NCI-H2171 (cell line): ENCODE measurements at regions not wholly inside any gene's neighbourhood (a gene's known extent, or its start where the extent isn't known, plus 50 kb on each side); places are given as distances from the start of the nearest gene placed in this dataset.
"Not testable (repeated sequence)": the region's sequence is repeated elsewhere in the genome, so short reads cannot be mapped to it uniquely, and the experiment has no call there.

Experiments used
- DNase-seq: peaks from one replicate; lab custom pipeline; 2025; lab: John Stamatoyannopoulos, UW

DNA sequence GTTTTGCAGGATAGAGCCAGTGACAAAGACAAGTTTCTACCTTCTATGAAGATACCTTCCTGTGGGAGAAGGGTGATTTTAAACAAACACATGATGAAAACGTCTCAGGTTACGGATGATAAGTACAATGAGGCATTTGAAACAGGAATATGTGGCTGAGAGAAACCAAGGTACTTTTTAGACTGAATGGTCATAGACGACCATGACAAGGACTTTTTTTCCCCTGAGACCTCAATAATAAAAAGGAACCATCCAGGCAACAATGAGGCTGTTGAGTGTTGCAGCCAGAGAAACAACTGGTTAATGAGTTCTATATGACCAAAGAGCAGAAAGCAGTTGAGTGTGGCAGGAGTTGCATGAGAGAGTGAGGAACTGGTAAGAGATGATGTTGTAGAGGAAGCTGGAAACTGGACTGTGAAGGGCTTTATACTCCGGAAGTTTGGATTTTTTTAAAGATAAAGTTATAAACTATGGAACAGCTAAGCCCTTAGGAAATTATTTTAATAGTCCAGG is 306.1 kb upstream of the CYRIA start:
- no peak for DNase-seq

DNA sequence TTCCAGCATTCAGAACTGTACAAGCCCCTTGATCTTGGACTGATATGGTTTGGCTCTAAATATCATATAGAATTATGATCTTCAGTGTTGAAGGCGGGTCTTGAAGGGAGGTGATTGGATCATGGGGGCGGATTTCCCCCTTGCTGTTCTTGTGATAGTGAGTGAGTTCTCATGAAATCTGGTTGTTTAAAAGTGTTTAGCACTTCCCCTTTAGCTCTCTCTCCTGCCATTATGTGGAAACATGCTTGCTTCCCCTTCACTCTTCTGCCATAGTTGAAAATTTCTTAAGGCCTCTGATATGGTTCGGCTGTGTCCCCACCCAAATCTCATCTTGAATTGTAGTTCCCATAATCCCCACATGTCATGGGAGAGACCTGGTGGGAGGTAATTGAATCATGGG is 305.3 kb upstream of the CYRIA start:
- DNase-seq, result not testable (repeated sequence)

DNA sequence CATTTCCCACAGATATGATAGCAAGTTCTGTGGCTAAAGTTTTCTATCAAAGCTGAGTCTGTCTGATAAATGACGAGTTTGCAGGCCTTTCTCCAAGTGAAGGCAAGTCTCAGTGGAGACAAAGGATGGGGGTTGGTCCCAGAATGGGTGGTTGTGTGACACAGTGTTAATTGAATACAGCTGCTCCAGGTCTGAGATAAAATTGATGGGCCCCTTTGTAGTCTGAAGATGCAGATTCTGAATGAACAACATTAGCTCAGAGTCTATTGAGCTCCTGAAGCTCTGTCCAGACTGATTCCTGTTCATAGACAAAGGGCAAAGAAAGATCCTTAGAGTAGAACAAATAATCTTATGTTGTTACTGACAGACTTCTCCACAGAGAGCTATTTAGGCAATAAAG is 296.9 kb upstream of the CYRIA start:
- no peak for DNase-seq

DNA sequence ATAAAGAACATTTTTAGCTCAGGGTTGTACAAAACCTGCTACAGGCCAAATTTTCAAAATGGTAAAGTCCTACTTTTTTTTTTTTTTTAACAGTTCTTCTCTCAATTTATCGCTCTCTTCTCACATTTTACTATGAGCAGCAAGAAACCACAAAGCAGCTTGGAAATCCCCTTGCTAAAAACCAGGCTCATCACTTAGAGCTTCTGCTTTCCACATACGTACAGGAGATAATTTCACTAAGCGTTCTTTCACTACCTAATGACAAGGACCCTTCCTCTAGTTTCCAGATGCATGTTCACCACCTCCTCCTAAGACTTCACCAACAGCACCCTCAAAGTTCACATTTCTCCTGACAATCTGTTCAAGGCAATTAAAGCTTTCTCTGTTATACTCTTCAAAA is 294.9 kb upstream of the CYRIA start:
- no peak for DNase-seq

DNA sequence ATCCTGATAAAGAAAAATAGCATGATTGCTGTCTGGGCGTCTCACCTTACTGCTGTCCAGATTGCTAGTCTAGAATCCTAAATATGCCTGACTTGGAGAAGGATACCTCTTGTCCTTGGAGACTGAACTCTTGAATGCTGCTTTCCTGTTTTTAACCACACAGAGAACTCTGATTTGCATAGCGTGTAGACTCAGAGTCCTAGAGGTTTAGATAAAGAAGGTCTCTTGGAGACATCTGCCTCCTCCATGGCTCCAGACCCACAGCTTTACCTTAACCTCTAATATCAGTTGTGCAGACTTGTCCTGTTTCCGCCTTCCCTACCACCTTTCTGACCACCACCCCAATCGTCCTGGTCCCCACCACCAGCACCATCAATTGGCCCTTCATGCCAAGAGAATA is 292.6 kb upstream of the CYRIA start:
- DNase-seq, result no peak

DNA sequence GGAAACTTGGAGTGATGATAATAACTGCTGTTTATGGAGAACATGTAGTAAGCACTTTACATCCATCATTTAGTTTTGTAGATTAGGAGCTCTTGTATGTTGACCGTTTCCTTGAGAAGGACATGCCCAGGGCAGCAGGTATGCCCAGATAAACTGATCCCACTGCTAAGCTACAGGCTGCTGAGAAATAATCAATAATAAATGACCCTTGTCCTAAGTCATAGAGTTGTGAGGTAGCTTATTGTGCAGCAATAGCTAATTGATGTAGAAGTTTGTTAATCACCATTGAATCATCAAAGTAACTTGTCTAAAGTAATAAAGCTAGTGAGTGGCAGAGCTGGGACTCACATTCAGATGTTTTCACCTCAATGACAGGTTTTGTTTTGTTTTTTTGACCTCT is 287.2 kb upstream of the CYRIA start:
- DNase-seq, result no peak

DNA sequence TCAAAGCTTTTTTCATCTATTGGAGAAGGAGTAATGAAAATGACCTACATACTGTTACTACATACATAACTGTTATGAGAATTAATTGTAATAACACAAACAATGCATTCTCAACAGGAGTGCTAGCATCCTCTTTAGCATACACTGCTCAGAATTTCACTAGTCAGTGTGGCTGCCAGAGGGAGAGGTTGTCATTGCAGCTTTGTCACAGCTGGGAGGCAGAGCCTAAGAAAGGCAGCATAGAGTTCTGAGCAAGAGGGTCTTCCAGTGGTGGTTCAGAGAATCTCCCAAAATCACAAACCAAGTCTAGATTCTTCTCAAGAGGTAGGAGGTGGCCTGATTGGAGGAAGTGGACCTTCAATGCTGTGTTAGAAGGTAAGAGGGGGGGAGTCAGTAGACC is 286.7 kb upstream of the CYRIA start:
- DNase-seq, result no peak

DNA sequence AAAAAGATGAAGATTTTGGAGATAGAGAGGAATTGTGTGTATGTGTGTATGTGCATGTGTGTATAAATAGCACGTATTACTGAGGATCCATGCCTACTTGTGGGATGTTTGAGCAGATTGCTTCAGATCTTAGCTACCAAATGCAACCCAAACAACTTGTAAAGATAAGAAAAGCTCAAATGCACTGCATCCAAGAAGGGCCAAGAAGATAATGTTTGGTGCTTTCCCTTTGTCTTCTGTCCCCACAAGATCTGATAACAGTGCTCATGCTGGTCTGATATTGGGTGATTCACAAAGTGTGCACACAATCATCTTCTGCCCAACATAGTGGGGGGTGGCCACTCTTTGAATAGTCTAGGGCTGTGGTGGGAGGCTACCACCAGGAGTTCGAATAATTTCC is 284.8 kb upstream of the CYRIA start:
- DNase-seq, result no peak

DNA sequence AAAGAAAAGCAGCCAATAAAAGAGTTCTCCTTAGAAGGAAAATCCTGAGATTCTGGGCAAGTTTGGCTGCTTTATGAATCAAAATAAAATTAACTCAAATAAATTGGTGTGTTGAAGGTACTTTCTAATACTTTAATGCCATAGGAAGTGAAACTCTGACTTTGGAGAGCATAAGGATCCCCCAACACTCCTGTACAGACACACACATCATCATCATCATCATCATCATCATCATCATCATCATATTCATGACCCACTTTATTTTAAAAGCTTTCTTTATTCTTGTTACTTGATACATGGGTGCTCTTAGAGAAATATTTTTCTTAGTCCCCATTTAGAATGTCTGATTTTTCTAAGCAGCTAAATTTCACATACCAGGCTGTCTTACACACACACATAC is 283.1 kb upstream of the CYRIA start:
- DNase-seq, result no peak

DNA sequence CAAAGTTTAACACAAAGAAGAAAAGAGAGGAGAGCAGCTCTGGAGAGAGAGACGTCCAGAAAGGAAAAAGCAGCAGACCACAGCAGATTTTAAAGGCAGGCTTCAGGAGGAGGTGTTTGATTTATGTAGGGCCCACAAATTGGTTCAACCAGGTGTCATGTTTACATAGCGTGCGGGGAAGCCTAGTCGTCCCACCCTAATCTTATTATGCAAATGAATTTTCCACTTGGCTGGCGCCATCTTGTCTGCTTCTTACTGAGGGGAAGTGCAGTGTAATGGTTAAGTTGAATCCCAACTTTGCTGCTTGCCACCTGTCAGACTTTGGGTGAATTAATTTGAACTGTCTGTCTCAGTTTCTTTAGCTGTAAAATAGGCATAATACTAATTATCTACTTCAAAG is 282.4 kb upstream of the CYRIA start:
- DNase-seq, result peak; percentile 6

DNA sequence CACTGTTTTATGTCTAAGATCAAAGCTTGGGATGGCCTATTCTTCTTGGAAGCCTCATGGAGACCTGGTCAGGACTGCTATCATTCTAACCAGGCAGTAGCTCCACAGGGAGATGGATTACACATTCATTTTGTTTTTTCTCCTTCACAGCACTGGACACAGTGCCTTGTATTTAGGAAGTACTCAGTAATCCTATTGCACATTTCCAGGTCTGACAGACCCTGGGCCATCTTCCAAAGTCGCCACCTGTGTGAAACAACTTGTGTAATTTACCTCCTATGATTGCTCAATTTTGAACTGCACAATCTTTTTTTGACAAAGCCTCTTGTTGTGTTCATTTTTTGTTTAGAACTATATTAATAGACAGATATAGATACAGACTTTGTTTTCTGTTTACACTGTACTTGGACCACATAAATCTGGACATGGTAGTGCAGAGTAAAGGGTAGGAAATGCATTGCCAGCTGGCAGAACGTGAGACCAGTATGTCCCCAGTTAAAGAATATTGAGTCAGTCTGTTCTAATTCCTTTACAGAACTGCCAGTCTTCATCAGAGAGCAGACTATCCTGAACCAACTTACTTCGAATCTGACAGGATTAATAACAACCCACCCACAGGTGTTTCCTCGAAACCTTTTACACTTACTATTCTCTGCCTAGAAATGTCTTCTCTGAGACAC is 277.8 kb upstream of the CYRIA start:
- DNase-seq, result no peak

DNA sequence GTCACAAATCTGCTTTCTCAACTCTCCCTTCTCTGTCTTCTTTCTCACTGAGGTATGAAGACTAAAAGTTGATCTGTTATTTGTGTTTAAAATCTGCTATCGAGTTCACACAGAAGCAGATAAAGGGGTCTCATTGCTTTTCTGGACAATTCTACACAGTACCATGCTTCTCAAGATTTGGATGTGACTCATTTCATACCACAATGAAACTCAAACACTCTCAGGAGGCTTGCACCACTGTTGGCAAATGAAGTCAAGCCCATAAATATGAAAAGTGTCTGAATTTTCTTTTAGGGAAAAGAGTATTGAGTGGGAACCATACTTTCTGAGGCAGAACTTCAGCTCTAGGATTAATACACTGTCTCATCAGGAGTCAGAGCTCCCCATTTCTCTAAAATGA is 274.6 kb upstream of the CYRIA start:
- DNase-seq, result no peak

DNA sequence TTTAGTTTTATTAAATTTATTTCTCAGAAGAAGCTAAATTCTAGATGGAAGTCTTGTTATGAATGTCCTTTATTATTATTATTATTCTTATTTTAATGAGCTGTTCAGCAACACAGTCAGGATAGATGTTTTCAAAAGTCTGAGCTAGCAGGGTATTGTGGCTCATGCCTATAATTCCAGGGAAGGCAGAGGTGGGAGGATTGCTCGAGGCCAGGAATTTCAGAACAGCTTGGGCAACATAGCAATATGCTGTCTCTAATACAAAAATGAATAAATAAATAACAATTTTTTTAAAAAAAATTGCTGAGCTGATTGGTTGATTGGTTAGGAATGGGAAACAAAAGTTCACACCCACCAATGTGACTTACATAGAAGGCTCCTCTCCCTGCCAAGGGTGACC is 274.1 kb upstream of the CYRIA start:
- DNase-seq, result no peak

DNA sequence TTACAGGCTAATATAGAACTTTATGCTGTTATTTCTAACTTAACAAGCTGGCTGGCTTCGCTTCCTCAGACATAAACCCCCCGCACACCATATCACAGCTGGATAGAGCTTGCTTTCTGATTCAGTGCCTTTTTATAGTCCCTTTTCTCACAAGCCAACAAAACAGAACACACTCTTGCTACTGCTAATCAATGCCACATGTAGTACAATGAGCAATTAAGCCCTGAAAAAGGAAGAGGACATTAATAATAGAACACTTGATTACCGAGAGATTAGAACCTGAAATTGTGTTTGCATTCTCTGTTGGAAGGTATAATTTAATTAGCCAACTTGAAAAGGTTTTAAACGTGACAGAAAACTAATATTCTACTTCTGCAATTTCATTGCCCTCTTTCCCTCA is 267.7 kb upstream of the CYRIA start:
- no peak for DNase-seq

DNA sequence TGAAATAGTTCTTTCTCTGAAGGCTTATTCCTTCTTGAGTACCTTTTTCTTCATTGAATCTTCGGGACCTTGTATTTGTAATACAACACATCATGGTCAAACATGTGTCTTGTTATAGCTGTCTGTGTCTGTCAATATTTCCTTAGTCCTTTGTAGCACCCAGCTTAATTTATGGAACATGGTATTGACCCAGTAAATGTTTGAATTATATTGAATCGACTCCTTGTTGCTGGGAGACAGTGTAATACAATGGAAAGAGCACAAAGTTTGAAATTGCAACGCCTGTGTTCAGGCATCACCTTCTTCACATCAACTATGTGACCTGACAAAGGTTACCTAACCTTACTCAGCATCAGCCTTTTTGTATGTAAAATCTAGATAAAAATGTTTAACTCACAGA is 267.2 kb upstream of the CYRIA start:
- no peak for DNase-seq

DNA sequence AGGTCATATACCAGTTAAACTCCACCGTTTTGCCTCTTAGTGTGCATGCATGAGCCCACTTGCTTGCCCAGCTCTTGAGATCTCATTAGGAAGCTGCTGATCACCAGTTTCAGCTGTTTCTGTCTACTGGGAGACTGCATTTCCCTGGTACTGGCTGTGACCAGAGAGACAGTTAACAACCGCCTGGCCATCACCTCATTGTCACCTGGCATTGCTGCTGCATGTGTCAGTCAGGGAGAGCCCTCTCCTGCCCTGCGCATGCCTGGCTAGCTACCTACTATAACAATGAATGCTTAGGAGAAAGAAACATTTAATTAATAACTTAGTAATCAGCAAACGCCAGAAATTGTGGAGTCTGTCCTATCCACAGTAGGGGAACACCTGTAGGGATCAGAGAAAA is 265.8 kb upstream of the CYRIA start:
- no peak for DNase-seq

DNA sequence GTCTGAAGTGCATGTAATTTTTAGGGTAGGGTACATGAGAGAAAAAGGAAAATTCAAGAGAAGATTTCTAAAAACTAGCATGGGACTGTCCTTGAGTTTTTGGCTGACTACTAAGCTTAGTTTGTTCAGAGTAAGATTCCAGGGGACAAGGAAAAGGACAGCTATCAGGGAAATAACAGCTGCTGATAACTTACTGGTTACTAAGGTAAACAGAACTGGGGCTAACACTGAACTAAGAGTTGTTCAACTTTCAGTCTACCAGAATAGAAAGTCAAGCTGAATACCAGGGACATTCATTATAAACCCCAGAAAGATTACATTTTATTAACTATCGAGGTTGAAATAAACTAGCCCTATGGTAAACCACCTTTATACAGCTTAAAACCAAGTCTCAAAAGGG is 261.8 kb upstream of the CYRIA start:
- no peak for DNase-seq

DNA sequence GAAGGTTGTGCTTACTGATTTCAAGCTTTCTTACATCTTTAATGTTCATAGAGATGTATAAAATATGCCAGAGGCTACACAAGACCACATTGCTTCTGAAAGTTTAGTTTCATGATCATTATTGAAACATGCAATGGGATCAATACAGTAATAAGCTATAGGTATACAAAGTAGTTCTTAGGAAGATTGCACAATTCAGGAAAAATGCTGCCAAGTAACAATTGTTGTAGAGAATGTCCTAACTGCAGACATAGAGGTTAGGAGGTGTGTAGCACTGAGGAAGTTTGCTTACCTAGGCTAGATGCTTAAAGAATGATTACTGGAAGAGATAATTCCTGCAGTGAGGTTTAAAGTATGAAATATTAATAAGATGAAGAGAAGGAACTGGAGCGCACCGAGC is 259.5 kb upstream of the CYRIA start:
- DNase-seq, result no peak

DNA sequence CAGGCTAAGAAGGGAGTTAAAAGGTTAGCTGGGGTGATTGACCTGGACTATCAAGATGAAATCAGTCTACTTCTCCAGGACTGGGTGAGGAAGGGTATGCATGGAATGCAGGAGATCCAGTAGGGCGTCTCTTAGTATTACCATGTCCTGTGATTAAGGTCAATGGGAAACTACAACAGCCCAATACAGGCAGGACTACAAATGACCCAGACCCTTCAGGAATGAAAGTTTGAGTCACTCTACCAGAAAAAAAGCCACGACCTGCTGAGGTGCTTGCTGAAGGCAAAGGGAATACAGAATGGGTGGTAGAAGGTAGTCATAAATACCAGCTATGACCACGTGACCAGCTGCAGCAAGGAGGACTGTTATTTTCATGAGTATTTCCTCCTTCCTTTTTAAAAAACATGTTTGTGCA is 249.7 kb upstream of the CYRIA start:
- DNase-seq, result not testable (repeated sequence)

DNA sequence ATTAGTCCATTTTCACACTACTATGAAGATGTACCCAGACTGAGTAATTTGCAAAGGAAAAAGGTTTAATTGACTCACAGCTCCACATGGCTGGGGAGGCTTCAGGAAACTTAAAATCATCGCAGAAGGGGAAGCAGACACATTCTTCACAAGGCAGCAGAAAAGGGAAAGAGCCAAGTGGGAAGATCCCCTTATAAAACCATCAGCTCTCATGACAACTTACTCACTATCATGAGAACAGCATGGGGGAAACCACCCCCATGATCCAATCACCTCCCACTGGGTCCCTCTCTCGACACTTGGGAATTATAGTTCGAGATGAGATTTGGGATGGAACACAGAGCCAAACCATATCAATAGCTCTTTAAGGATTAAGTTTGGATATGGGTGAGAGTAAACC is 246.1 kb upstream of the CYRIA start:
- no peak for DNase-seq

DNA sequence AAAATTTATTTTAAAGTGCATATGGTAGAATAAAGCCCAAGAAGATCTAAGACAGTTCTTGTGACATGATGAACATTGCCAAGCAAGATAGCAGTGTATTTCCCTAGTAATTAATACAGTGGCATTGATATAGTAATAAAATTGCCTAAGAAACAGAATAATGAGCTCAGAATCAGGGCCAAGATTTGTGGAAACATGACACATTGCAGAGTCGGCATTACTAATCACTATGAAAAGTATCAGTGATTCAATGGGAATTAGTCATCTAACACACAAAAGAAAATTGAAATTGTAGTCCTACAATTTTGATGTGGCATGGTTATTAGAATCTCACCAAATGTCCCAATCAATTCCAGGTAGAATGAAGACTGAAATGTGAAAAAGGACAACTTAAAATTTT is 243.0 kb upstream of the CYRIA start:
- DNase-seq, result no peak

DNA sequence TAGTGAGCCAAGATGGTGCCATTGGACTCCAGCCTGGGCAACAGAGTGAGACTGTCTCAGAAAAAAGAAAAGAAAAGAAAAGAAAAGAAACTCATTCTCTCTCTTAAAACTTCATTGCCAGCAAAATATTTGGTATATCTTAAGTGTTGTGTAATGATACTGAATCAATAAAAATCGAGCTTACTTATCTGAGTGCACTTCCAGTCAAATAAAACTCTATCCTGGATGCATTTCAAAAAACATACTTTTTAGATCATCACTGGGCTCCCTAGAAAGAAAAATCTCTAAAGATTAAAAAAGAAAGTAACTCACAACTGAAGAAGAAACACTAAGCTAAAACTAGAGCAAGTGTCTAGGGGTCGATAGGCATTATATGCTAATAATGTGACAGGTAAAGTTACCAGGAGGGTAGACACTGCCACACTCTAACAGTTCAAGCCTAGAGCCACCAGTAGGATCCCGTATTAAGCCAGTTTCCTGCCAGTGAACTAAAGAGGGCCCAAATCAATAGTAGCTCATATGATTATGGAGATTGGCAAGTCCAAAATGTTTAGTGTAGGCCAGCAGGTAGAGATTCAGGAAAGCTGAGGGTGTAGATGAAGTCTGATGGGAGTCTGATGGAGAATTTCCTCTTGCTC is 242.1 kb upstream of the CYRIA start:
- no peak for DNase-seq

DNA sequence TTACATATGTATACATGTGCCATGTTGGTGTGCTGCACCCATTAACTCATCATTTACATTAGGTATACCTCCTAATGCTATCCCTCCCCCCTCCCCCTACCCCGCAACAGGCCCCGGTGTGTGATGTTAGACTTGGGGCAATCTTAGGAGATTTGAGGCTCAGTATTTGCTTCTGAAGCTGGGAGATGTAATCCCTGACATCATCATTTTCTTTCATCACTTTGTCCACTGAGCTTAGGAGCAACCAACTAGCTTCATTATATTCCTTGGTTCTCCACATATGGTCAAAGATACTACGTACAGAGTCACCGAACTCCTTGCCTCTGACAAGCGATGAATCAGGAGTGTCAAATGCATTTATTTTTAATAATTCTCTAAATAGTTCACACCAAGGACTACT is 239.7 kb upstream of the CYRIA start:
- DNase-seq, result not testable (repeated sequence)

DNA sequence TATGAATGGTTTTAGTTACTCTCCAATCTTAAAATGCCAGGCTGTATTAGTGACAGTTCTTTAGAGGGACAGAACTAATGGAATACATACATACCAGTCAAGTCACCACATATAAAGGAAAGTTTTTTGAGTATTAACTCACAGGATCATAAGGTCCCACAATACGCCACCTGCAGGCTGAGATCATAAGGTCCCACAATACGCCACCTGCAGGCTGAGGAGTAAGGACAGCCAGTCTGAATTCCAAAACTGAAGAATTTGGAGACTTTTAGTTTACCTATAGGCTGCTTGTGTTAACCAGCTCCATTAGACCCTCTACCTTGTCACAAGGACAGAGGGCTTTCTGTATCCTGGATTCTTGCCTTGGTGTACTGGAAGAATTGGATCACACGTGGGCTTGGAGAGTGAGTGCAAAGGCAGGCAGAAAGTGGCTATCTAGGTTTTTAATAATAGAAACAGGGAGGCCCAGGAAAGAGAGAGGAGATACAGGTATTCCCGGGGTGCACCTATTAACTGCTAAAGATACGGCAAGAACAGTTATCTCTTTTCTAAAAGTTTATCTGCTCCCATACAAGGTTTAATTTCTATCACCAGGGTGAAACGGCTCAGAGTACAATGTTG is 234.9 kb upstream of the CYRIA start:
- no peak for DNase-seq
